ENCODE measurements at regions not wholly inside any gene's neighbourhood (a gene's known extent, or its start where the extent isn't known, plus 50 kb on each side); places are given as distances from the start of the nearest gene placed in this dataset.

DNA sequence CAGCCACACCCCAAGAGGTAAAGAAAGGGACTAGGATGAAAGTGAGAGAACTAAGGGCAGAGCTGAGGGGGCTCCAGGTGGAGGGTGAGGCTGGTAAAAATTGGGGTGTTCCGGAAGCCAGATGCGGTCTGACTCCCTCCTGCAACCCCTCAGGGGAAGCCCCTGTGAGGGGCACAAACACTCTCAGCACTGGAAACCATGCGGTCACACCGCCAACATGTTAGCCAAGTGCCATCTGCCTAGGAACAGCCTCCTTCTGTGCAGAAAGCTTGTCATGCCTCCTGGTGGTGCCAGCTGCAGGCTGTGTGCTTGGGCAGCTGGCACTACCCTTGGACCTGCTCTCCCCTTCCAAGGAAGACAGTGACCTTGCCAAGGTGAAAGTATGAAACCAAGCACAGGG is 83.5 kb upstream of the RPL38 start:
- Histone ChIP-seq H3K27me3 (ENCODE audit: low read length) (peaks cover 63% of the 10 kb centered on the region), H3K36me3 (ENCODE audit: low read depth, low read length) (no peaks in the 10 kb centered on the region), H3K79me2 (ENCODE audit: low read length) (no peaks in the 10 kb centered on the region), H3F3A (ENCODE audit: low read length, unreplicated experiment) (no peaks in the 10 kb centered on the region), H3K9ac (ENCODE audit: low read length) (no peak overlapping the region), H2AFZ (ENCODE audit: low read length) (no peak overlapping the region), H3K27ac (ENCODE audit: low read length) (no peak overlapping the region), H3K4me3 (ENCODE audit: low read length) (no peak overlapping the region), H3K4me2 (ENCODE audit: low read length) (no peak overlapping the region), H3K9me3 (ENCODE audit: low read length) (no peaks in the 10 kb centered on the region), H4K20me1 (ENCODE audit: low read length) (no peaks in the 10 kb centered on the region), H3K4me1 (ENCODE audit: insufficient read depth, low read length) (no peaks in the 10 kb centered on the region), H3K9me2 (replicated peaks; ENCODE audit: low read length) (no peaks in the 10 kb centered on the region)
- intact Hi-C loops (cut with micrococcal nuclease), result no loop called here
- DNase-seq (no peak), ATAC-seq (no peak)
- no TSS peak for BruUV-seq (replicated peaks)
- no peak for TF ChIP-seq EZH2phosphoT487 (IDR thresholded peaks at IDR 0.05; ENCODE audit: borderline replicate concordance, low read length)
- no peak for TF ChIP-seq EZH2 (IDR thresholded peaks at IDR 0.05; ENCODE audit: low read length, unreplicated experiment)
- no peak for TF ChIP-seq CTCF (conservative IDR thresholded peaks at IDR 0.05; ENCODE audit: low read depth, low read length)
- ChIA-PET CTCF (no interaction called here), POLR2A (ENCODE audit: unreplicated experiment) (no interaction called here)

- POLR2A ChIA-PET (ENCODE audit: unreplicated experiment), result no interaction called here
Measured at GRCh38 chr17:74123350-74123749, 80.1 kb upstream of the RPL38 start.

More at GRCh38 chr17:74123350-74123749, 80.1 kb upstream of the RPL38 start:
- CTCF ChIA-PET, result no interaction called here
- Histone ChIP-seq H3F3A (ENCODE audit: low read length, unreplicated experiment) (no peaks in the 10 kb centered on the region), H3K9ac (ENCODE audit: low read length) (no peak overlapping the region), H3K4me2 (ENCODE audit: low read length) (no peak overlapping the region), H3K36me3 (ENCODE audit: low read depth, low read length) (no peaks in the 10 kb centered on the region), H3K9me2 (replicated peaks; ENCODE audit: low read length) (no peaks in the 10 kb centered on the region), H3K79me2 (ENCODE audit: low read length) (no peaks in the 10 kb centered on the region), H4K20me1 (ENCODE audit: low read length) (no peaks in the 10 kb centered on the region), H3K4me1 (ENCODE audit: insufficient read depth, low read length) (no peaks in the 10 kb centered on the region), H2AFZ (ENCODE audit: low read length) (no peak overlapping the region), H3K27me3 (ENCODE audit: low read length) (peaks cover 37% of the 10 kb centered on the region), H3K27ac (ENCODE audit: low read length) (no peak overlapping the region), H3K9me3 (ENCODE audit: low read length) (no peaks in the 10 kb centered on the region), H3K4me3 (ENCODE audit: low read length) (no peak overlapping the region)
- intact Hi-C loops (cut with micrococcal nuclease), result no loop called here
- TF ChIP-seq EZH2phosphoT487 (IDR thresholded peaks at IDR 0.05; ENCODE audit: borderline replicate concordance, low read length) (no peak), CTCF (conservative IDR thresholded peaks at IDR 0.05; ENCODE audit: low read depth, low read length) (no peak), EZH2 (IDR thresholded peaks at IDR 0.05; ENCODE audit: low read length, unreplicated experiment) (no peak)
- peak; percentile 10 for DNase-seq
- ATAC-seq, result no peak
- no TSS peak for BruUV-seq (replicated peaks)

All from PC-3 (cell line).